GM20000 (cell line): ENCODE measurements at regions not wholly inside any gene's neighbourhood (a gene's known extent, or its start where the extent isn't known, plus 50 kb on each side); places are given as distances from the start of the nearest gene placed in this dataset.

Experiments
- DNase-seq: peaks from one replicate; pipeline ENCODE4 v3.0.0; 2012; ENCODE audit warnings: low spot score
- TF ChIP-seq, protein P1 (sequence below): IDR thresholded peaks from 2 replicates; pipeline ENCODE4 v1.5.1; 2012; ENCODE audit warnings: mild to moderate bottlenecking, control low read depth; ENCODE audit errors: extremely low read depth, missing control alignments

- TF ChIP-seq, protein P1, sequence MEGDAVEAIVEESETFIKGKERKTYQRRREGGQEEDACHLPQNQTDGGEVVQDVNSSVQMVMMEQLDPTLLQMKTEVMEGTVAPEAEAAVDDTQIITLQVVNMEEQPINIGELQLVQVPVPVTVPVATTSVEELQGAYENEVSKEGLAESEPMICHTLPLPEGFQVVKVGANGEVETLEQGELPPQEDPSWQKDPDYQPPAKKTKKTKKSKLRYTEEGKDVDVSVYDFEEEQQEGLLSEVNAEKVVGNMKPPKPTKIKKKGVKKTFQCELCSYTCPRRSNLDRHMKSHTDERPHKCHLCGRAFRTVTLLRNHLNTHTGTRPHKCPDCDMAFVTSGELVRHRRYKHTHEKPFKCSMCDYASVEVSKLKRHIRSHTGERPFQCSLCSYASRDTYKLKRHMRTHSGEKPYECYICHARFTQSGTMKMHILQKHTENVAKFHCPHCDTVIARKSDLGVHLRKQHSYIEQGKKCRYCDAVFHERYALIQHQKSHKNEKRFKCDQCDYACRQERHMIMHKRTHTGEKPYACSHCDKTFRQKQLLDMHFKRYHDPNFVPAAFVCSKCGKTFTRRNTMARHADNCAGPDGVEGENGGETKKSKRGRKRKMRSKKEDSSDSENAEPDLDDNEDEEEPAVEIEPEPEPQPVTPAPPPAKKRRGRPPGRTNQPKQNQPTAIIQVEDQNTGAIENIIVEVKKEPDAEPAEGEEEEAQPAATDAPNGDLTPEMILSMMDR = no peak
Observed at GRCh38 chr7:52525772-52526341, 509.6 kb upstream of the POM121L12 start.

GRCh38 chr7:52518869-52519268 lies 516.6 kb upstream of the POM121L12 start:
- TF ChIP-seq, protein P1 = no peak
- no peak for DNase-seq

More at GRCh38 chr7:52525772-52526341, 509.6 kb upstream of the POM121L12 start:
- DNase-seq = no peak

- TF ChIP-seq, protein P1 = no peak
- no peak for DNase-seq
Observed at GRCh38 chr7:52512656-52513055, 522.8 kb upstream of the POM121L12 start.

DNA sequence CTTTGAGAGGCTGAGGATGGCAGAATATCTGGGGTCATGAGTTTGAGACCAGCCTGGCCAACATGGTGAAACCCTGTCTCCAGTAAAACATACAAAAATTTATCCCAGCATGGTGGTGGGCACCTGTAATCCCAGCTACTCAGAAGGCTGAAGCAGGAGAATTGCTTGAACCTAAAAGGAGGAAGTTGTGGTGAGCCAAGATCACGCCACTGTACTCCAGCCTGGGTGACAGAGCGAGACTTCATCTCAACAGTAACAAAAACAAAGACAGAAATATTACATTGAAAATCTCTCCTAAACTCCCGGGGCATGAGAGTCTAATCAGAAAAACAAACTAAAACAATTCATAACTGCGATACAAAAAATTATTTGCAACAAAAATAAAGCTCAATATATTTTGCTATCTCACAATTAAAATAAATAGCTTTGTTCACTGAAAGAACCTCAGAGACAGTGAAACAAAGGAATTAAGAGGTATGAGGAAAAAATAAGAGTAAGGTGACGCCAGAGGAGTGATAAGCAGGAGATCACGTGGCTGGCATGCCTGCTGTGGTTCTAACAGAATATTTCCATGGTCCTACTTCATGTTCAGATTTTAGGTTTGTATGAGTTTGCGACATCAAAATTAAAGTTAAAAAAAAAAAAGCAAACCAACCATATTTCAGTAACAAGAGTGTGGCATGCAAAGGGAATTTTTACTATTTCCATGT lies 527.7 kb upstream of the POM121L12 start:
- DNase-seq = no peak
- TF ChIP-seq, protein P1 = no peak

DNA sequence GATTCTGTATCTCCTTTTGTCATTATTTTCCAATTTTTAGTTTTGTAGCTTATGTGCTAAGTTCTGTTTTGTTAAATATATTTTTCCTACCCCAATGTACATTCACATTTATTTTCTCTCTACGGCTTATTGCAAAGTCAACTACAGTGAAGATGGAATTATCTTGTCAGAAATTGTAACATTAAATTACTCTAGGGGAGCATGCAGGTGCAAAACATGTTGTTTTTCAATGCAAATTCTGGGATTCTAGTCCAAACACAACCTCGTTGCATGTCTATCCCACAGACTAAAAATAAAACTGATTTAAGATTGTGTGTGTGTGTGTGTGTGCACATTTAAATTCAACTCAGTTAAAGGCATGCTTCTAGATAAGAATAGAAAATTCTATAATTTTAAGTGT lies 529.1 kb upstream of the POM121L12 start:
- no peak for DNase-seq
- TF ChIP-seq, protein P1 = no peak

GRCh38 chr7:52504561-52504960 lies 530.9 kb upstream of the POM121L12 start:
- TF ChIP-seq, protein P1 = no peak
- no peak for DNase-seq

DNA sequence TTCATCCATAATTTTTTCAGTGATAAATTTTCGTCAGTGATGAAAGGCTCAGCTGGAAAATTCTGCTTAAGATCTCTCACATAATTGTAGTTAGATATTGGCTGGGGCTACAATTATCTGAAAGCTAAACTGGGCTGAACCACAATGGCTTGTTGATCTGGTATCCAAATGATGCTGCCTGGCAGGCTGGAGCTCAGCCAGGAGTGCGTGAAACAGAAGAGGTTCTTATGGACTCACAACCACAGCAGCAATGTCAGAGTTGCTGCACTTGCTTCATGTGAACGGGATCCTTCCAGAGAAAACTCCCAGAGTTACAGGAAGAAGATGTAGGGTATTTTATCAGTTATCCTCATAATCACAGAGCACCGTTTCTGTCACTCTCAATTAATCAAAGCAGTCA lies 533.2 kb upstream of the POM121L12 start:
- DNase-seq = no peak
- TF ChIP-seq, protein P1 = no peak
